MM.1S (cell line): ENCODE measurements at regions not wholly inside any gene's neighbourhood (a gene's known extent, or its start where the extent isn't known, plus 50 kb on each side); places are given as distances from the start of the nearest gene placed in this dataset.
"Not testable (repeated sequence)": the region's sequence is repeated elsewhere in the genome, so short reads cannot be mapped to it uniquely, and the experiment has no call there.

ENCODE experiments used
- DNase-seq: peaks from one replicate; pipeline ENCODE4 v3.0.0-alpha.2; 2015
- H2AFZ ChIP-seq: fragments of 300-600 bp; sonication (generic); 2 replicates; pipeline ENCODE4 v1.6.0; 2016; ENCODE audit warnings: antibody characterized with exemption, low read length
- H3F3A ChIP-seq: fragments of 300-600 bp; sonication (generic); 2 replicates; pipeline ENCODE4 v1.6.1; 2016; ENCODE audit warnings: mild to moderate bottlenecking, antibody characterized with exemption, low read length, moderate library complexity, mixed read lengths; ENCODE audit not compliant: insufficient read depth
- H3K27ac ChIP-seq: fragments of 300-600 bp; sonication (generic); 2 replicates; pipeline ENCODE4 v1.5.1; 2016; ENCODE audit warnings: mild to moderate bottlenecking, low read length
- H3K27me3 ChIP-seq: fragments of 300-600 bp; sonication (generic); replicated peaks from 2 replicates; pipeline ENCODE4 v1.6.0; 2016; ENCODE audit warnings: low read length; ENCODE audit not compliant: insufficient read depth
- H3K36me3 ChIP-seq: fragments of 300-600 bp; sonication (generic); replicated peaks from 2 replicates; pipeline ENCODE4 v1.6.1; 2016; ENCODE audit warnings: mild to moderate bottlenecking, low read length, mixed read lengths; ENCODE audit not compliant: insufficient read depth
- H3K4me1 ChIP-seq: fragments of 300-600 bp; sonication (generic); 2 replicates; pipeline ENCODE4 v1.6.1; 2016; ENCODE audit warnings: low read length, mixed read lengths
- H3K4me2 ChIP-seq: fragments of 300-600 bp; sonication (generic); 2 replicates; pipeline ENCODE4 v1.6.0; 2016; ENCODE audit warnings: low read depth, low read length
- H3K4me3 ChIP-seq: fragments of 300-600 bp; sonication (generic); 2 replicates; pipeline ENCODE4 v1.5.1; 2016; ENCODE audit warnings: low read length, mixed read lengths
- H3K79me2 ChIP-seq: fragments of 300-600 bp; sonication (generic); 2 replicates; pipeline ENCODE4 v1.6.1; 2016; ENCODE audit warnings: mixed run types, low read length, mixed read lengths
- H3K9ac ChIP-seq: fragments of 300-600 bp; sonication (generic); 2 replicates; pipeline ENCODE4 v1.6.1; 2016; ENCODE audit warnings: low read length, mixed read lengths
- H3K9me2 ChIP-seq: fragments of 300-600 bp; sonication (generic); replicated peaks from 2 replicates; pipeline ENCODE4 v1.6.1; 2016; ENCODE audit warnings: mild to moderate bottlenecking, low read length, mixed read lengths; ENCODE audit not compliant: insufficient read depth
- H3K9me3 ChIP-seq: fragments of 300-600 bp; sonication (generic); replicated peaks from 2 replicates; pipeline ENCODE4 v1.6.1; 2016; ENCODE audit warnings: mild to moderate bottlenecking, low read length, mixed read lengths; ENCODE audit not compliant: insufficient read depth
- H4K20me1 ChIP-seq: fragments of 300-600 bp; sonication (generic); 2 replicates; pipeline ENCODE4 v1.6.1; 2016; ENCODE audit warnings: mild to moderate bottlenecking, low read length, moderate library complexity, mixed read lengths; ENCODE audit not compliant: insufficient read depth
- CTCF ChIP-seq: fragments of 300-600 bp; sonication (generic); IDR thresholded peaks from 2 replicates; pipeline ENCODE4 v1.5.1; 2016; ENCODE audit warnings: antibody characterized with exemption, low read length, mixed read lengths
- EZH2 ChIP-seq: fragments of 300-600 bp; sonication (generic); optimal IDR thresholded peaks from 2 replicates; pipeline ENCODE3; 2017; ENCODE audit warnings: low read depth, mild to moderate bottlenecking, antibody characterized with exemption, low read length, mixed read lengths
- EZH2phosphoT487 ChIP-seq: fragments of 300-600 bp; sonication (generic); IDR thresholded peaks from 2 replicates; pipeline ENCODE4 v1.6.1; 2018; ENCODE audit warnings: antibody characterized with exemption, low read length

GRCh38 chr3:164812042-164812441 is 266.3 kb downstream of the SI start:
- H2AFZ ChIP-seq: no peak overlapping the region
- H3K79me2 ChIP-seq: no peaks in the 10 kb centered on the region
- H3K4me3 ChIP-seq: no peak overlapping the region
- no peak overlapping the region for H3K27ac ChIP-seq
- H3K4me2 ChIP-seq: no peak overlapping the region
- no peaks in the 10 kb centered on the region for H4K20me1 ChIP-seq
- no peaks in the 10 kb centered on the region for H3K9me3 ChIP-seq
- no peaks in the 10 kb centered on the region for H3K4me1 ChIP-seq
- no peaks in the 10 kb centered on the region for H3K27me3 ChIP-seq
- no peak for DNase-seq
- TF ChIP-seq EZH2phosphoT487: no peak
- TF ChIP-seq EZH2: no peak
- no peak for TF ChIP-seq CTCF
- H3K36me3 ChIP-seq: no peaks in the 10 kb centered on the region
- H3K9me2 ChIP-seq: no peaks in the 10 kb centered on the region
- H3K9ac ChIP-seq: no peak overlapping the region
- H3F3A ChIP-seq: no peaks in the 10 kb centered on the region

GRCh38 chr3:164806188-164806587 is 272.1 kb downstream of the SI start:
- Histone ChIP-seq H4K20me1 (no peaks in the 10 kb centered on the region), H3K4me2 (no peak overlapping the region), H3K9me2 (no peaks in the 10 kb centered on the region), H2AFZ (no peak overlapping the region), H3K4me3 (no peak overlapping the region), H3K9ac (no peak overlapping the region), H3K27ac (no peak overlapping the region), H3F3A (no peaks in the 10 kb centered on the region), H3K27me3 (no peaks in the 10 kb centered on the region), H3K9me3 (0 out of 2 replicates have a peak, but pooled peaks cover 3% of the 10 kb centered on the region), H3K36me3 (no peaks in the 10 kb centered on the region), H3K79me2 (no peaks in the 10 kb centered on the region), H3K4me1 (no peaks in the 10 kb centered on the region)
- no peak for DNase-seq
- TF ChIP-seq EZH2 (no peak), EZH2phosphoT487 (no peak), CTCF (0 out of 2 replicates have a peak, but pooled peaks have one; percentile 12)

- H3K27me3 ChIP-seq: no peaks in the 10 kb centered on the region
- no peaks in the 10 kb centered on the region for H4K20me1 ChIP-seq
- H2AFZ ChIP-seq: no peak overlapping the region
- H3K4me3 ChIP-seq: no peak overlapping the region
- H3F3A ChIP-seq: no peaks in the 10 kb centered on the region
- H3K9me3 ChIP-seq: no peaks in the 10 kb centered on the region
- no peak overlapping the region for H3K9ac ChIP-seq
- H3K4me1 ChIP-seq: no peaks in the 10 kb centered on the region
- H3K4me2 ChIP-seq: no peak overlapping the region
- no peaks in the 10 kb centered on the region for H3K79me2 ChIP-seq
- H3K36me3 ChIP-seq: no peaks in the 10 kb centered on the region
- no peak for TF ChIP-seq CTCF
- TF ChIP-seq EZH2phosphoT487: no peak
- no peak for TF ChIP-seq EZH2
- H3K27ac ChIP-seq: no peak overlapping the region
- H3K9me2 ChIP-seq: no peaks in the 10 kb centered on the region
- DNase-seq: no peak
Observed at GRCh38 chr3:164794099-164794498, 284.2 kb downstream of the SI start.

- H3K9me3 ChIP-seq: no peaks in the 10 kb centered on the region
- no peak overlapping the region for H2AFZ ChIP-seq
- no peak overlapping the region for H3K27ac ChIP-seq
- TF ChIP-seq EZH2 (no peak), CTCF (no peak), EZH2phosphoT487 (no peak)
- H3K36me3 ChIP-seq: no peaks in the 10 kb centered on the region
- no peak for DNase-seq
- H3F3A ChIP-seq: no peaks in the 10 kb centered on the region
- no peak overlapping the region for H3K4me2 ChIP-seq
- no peak overlapping the region for H3K4me3 ChIP-seq
- no peaks in the 10 kb centered on the region for H3K27me3 ChIP-seq
- H3K9ac ChIP-seq: no peak overlapping the region
- H4K20me1 ChIP-seq: no peaks in the 10 kb centered on the region
- no peaks in the 10 kb centered on the region for H3K79me2 ChIP-seq
- no peaks in the 10 kb centered on the region for H3K9me2 ChIP-seq
- no peaks in the 10 kb centered on the region for H3K4me1 ChIP-seq
Observed at GRCh38 chr3:164791263-164791662, 287.0 kb downstream of the SI start.

GRCh38 chr3:164784407-164784806 is 293.9 kb downstream of the SI start:
- DNase-seq, H3K27ac ChIP-seq, H3K9me3 ChIP-seq, H3K9ac ChIP-seq, H3K4me2 ChIP-seq, H2AFZ ChIP-seq, H3K79me2 ChIP-seq, H3F3A ChIP-seq, H3K9me2 ChIP-seq, H3K36me3 ChIP-seq, H4K20me1 ChIP-seq, H3K4me1 ChIP-seq, H3K4me3 ChIP-seq, H3K27me3 ChIP-seq: not testable (repeated sequence)
